Esophagus muscularis mucosa (tissue), 3 donors: ENCODE measurements at regions not wholly inside any gene's neighbourhood (a gene's known extent, or its start where the extent isn't known, plus 50 kb on each side); places are given as distances from the start of the nearest gene placed in this dataset.

ENCODE experiments used
- POLR2AphosphoS5 ChIP-seq, 2 donors: sonication (generic); formaldehyde crosslinking; IDR thresholded peaks; one replicate each; pipeline ENCODE4 v1.6.1; 2017; ENCODE audit warnings: antibody characterized with exemption in 2 of 2
- TF ChIP-seq, protein P1 (sequence below), 3 experiments: fragments of 200-600 bp in 2 of 3; fragments of 450-650 bp in 1 of 3; sonication (generic) in 2 of 3; IDR thresholded peaks; one replicate each; pipeline ENCODE4 v1.5.1; 2017 to 2019; ENCODE audit warnings: antibody characterized with exemption in 3 of 3, mild to moderate bottlenecking in 2 of 3, moderate library complexity in 1 of 3

DNA sequence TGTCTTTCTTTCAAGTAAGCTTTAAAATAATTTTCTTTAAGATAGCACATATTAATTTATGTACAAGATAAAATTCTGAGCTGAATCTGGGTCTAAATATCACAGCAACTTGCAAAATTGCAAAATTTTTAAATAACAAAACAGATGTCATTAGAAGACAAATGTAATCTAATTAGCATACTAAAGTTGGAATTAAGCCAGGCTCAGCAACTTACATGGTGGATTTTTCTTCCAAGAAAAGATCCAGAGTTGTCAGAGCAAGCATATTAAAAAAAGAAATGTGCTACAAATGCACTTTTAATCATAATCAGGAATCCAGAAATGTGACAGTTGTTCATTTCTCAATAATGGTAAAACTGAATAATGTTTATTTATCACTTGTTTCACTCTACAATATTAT is 906.9 kb upstream of the INTU start:
- TF ChIP-seq, protein P1, sequence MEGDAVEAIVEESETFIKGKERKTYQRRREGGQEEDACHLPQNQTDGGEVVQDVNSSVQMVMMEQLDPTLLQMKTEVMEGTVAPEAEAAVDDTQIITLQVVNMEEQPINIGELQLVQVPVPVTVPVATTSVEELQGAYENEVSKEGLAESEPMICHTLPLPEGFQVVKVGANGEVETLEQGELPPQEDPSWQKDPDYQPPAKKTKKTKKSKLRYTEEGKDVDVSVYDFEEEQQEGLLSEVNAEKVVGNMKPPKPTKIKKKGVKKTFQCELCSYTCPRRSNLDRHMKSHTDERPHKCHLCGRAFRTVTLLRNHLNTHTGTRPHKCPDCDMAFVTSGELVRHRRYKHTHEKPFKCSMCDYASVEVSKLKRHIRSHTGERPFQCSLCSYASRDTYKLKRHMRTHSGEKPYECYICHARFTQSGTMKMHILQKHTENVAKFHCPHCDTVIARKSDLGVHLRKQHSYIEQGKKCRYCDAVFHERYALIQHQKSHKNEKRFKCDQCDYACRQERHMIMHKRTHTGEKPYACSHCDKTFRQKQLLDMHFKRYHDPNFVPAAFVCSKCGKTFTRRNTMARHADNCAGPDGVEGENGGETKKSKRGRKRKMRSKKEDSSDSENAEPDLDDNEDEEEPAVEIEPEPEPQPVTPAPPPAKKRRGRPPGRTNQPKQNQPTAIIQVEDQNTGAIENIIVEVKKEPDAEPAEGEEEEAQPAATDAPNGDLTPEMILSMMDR (IDR thresholded peaks at IDR 0.05) = no peak
- no peak for TF ChIP-seq POLR2AphosphoS5 (IDR thresholded peaks at IDR 0.05)
